HG03469 (cell line): ENCODE measurements at regions not wholly inside any gene's neighbourhood (a gene's known extent, or its start where the extent isn't known, plus 50 kb on each side); places are given as distances from the start of the nearest gene placed in this dataset.

Experiments
- ATAC-seq: cut with Tn5 transposase; IDR thresholded peaks from one replicate; pipeline ENCODE4 v1.9.1; 2021; ENCODE audit warnings: mild to moderate bottlenecking, moderate library complexity, moderate number of reproducible peaks; ENCODE audit not compliant: unreplicated experiment

DNA sequence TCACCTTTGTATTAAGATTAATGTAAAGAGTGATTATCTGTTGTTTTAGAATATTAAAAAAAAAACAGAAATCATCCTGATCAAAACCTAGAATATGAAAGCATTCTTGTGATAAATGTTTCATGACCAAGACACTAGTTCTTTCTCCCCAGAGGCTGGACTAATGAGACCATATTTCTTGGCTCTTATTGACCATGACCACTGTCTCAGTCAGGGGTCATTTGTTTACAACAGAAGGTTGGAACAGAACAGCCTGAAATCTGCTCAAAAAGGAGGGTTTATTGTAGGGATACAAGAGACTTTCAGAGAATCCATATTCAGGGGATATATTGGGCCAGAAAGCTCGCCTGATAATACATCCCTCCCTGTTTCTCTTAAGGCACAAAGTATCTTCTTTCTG, 87.7 kb downstream of the TMEM30B start:
- no peak for ATAC-seq

DNA sequence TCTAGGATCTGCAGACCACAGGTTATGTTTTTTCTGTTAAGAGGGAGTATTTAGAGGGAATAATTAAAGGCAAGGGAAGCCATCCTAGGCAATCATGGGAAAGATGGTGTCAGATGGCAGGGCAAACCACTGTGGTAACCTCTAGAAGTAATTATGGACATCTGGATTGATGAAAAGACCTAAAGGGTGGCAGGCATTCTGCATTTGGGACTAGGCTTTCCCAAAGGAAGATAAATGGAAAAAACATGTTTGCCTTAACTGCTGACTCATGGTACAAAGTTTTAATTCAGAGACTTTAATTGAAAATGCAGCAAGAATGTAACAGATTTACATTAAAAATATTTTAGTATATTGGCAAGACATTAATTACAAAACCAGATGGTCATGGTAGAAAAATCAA, 88.1 kb downstream of the TMEM30B start:
- ATAC-seq: no peak

DNA sequence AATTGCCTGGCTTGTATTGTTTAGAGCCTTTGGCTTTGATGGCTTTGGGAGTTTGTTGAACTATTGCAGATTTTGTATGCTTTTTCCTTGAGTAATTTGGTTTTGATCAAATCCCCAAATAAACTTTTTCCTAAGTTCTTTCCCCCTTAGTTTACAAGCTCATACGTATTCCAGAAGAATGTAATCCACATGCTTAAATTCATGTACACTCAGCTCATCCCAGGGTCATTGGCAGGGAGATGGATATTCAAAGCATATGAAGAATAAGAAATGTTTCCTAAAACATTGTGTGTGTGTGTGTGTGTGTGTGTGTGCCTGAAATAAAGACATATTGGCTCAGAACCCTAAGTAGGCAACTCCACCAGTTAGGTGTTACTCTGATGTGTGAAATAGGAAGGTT, 89.4 kb downstream of the TMEM30B start:
- ATAC-seq: no peak

DNA sequence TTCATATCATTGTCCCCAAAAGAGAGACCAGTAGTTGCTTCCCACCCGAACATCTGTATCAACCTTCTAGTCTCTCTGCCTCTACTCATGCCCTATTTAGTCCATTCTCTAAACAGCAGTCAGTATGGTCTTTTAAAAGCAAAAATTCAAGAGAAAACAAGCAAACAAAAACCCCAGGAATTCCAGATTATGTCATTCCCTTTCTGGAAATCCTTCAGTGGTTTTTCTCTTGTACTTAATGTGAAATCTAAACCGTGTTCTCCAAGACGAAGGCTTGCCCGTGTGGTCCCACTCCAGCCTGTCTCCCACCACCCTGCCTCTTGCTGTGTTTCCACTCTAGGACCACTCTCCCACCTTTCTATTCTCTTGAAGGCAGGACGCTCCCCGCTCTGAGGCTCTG, 90.8 kb downstream of the TMEM30B start:
- no peak for ATAC-seq

DNA sequence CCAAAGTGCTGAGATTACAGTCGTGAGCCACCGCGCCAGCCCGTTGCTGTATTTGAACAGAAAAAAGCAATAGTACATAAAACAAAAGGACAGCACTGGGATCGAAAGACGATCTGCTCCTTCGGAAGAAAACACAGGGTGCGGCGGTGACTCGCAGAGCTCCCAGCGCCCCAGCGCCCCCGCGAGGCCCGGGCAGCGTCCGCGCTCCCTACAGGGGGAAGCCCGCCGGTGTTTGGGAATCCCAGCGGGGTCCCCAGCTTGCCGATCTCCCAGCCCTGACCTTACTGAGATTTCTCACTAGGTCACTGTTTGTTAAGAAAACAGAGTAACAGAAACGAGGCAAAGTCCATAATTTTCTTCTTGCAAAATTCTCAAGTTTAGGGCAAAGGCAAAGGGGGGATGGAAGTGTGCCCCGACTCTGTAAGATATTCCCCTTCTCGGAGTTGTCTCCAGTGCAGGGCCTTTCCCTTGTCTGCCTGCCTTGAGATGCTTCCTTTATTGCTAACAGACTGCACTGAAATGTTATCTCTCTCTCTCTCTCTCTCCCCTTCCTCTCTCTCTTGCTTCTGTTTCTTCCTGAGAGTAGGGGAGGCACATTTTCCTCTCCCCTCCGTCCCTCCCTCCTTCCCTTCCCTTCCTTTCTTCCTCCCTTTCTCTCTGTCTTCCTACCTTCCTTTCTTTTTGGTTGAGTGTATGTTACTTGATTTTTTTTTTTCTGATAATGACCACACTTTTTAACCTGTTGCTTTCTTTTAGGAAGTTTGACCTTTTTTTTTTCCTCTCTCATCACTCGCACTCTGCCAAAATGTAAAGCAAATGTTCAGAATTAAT, 91.9 kb downstream of the TMEM30B start:
- ATAC-seq: no peak

DNA sequence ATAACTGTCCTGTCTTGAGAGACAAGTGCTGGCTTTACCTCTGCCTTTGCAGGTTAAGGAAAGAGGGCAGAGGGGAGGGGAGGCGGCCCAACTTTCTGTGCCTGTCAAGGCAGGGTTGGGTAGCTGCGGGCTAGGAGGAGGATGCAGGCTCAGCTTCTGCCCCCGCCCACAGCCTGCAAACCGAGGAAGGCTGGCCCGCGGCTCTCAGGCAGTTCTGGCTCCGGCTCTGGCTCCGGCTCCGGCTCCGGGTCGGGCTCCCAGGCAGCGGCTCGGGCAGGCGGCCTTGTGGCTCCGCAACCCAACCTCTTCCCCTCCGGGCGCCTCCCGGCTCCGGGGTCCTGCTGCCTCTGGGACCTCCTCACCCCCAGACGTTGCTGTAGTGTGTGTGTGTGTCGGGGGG, 92.9 kb downstream of the TMEM30B start:
- ATAC-seq: no peak

DNA sequence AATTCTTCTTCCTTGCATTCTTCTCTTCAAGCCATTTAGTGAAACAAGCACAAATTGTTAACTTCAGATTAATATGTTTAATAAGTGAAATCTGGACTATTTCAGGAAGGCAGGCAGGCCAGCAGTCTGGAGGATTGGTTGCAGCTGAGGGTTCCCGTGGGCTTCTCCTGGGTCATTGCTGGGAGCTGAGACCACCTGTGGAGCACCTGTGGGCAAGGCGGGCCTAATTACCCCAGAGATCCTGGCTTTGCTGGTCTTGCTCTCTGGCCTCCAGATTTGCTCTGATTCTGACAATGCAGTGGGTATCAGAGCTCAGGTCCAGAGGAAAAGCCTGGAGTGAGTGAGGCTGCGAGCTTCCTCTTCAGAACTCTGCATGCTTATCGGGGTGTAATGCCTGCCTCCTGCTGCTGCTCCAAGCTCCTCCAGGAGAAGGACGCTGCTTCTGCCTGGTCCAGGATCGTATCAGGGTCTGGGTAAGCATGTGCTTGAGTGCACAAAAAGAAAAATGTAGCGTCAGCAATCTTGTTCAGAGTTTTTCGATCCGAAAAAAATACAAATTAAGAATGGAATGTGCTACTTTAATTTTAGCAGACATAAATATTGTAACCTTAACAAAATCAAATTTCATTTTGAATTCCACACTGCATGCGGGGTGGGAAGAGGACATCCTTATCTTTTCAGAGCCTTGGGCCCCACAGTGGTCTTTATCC, 93.8 kb downstream of the TMEM30B start:
- no peak for ATAC-seq

DNA sequence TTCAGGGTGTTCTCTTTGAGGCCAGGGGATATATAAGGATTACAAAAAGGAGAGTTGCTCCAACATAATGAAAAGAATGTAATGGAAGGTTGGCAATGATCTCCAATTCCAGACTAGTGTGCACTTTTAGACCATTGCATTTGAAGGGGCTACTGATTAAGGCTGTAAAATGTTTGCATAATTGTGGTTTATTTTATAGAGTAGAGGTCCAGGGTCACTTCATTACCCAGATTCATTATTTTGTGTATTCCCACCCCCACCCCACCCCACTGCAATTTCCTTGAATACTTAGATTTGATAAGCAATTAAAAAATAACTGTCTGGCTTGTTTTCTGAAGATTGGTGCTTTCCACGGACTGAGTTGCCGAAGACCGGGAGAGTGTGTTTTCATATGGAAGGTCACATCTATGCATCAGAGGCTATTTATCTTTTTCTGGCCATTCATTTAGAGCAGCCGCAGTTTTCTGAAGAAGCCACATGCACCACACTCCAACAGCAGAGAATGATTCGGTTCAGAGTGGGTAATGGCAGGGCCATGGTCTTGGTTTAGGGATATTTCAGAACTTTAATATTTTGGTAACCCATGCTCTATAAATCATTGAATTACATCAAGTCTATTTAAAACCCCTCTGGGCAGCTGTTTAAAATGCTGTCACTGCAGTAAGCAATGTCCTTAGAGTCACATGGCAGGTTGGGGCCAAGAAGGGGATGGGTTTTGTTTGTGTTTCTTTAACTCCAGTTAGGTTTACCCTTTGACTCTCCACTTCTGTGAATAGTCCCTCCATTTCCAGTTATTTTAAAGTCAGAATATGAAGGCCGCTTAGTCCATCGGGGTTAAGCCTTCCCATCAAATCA, 94.6 kb downstream of the TMEM30B start:
- no peak for ATAC-seq

DNA sequence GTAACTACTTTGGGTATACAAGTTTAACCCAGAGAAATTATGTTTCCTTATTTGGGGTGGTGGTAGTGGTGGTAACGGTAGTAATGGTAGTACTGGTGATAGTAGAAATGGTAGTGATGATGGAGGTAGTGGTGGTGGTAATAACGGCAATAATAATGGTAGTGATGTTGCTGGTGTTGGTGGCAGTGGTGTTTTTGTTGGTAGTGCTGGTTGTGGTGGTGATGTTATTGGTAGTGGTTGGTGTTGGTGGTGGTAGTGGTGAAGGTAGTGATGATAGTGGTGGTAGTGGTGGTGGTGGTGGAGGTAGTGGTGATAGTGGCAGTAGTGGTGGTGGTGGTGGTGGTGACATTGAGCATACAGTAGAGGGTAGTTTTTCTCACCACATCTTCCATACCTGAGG, 95.6 kb downstream of the TMEM30B start:
- ATAC-seq: no peak

DNA sequence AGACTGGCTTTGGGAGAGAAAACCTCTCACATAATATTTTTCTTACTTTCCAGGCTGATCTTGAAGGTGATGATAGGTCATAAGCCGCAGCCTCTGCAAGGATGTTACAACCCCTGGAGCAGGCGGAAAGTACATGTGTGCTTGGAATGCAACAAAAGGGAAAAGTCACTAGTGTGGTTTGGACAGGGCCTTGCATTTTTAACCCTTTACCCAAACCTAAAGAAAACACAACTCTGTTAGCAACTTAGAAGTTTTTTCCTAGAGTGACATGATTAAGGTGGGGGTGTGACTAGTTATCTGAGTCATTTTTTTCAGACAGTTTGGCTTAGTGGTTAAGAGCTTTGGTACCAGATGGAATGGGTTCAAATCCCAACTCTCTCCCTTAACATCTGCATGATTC, 97.0 kb downstream of the TMEM30B start:
- ATAC-seq: no peak

DNA sequence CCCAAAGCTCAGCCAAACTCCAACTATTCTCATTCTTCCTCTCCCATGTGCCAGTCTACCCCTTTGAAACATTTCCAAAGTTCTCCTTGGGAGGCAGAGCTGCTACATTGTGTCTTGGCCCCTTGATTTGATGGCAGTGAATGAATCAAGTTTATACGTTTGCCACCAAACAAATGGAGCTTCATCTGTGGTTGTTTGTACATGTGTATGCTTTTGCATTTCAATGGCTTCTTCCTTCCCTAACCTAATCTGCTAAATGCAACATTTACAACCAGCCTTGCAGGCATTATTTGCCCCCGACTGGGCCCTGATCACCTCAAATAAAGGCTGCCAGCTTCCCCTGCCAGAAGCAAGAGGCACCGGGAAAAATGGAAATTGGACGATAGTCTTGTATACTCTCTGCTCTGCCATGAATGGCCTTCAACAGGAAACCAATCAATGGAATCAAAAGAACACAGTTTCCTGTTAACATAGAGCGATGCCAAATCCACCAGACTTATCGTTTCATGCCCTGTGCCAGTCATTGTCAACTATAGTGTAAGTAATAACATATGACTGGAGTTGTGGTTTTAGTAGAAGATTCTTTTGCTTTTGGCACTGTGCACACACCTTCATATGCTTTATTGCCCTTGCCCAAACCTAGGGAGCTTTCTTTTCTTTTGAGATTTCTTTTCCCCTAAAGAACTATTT, 97.8 kb downstream of the TMEM30B start:
- ATAC-seq: no peak

DNA sequence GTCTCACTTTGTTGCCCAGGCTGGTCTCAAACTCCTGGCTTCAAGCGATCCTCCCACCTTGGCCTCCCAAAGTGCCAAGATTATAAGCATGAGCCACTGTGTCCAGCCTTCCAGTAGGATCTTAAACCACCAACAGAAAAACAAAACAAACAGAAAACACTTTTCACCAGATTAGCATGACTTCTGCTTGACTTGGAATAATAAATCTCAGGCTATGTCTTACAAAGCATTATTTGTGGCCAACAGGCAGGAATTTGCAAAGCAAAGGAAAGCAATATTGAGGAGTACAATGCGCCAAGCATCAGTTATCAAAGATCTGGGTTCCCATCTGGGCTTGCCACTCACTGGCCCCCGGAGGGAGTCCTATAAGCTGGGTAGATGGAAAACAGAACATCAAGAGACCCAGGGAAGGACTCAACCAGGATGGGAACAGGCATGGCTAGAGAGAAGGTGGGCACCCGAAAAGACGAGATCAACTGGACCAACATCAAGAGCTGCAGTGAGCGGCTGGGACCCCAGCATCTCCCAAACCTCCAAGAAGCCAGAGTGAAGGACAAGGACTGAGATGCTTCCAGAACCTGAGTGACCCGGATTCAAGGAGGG, 101.2 kb downstream of the TMEM30B start:
- no peak for ATAC-seq

DNA sequence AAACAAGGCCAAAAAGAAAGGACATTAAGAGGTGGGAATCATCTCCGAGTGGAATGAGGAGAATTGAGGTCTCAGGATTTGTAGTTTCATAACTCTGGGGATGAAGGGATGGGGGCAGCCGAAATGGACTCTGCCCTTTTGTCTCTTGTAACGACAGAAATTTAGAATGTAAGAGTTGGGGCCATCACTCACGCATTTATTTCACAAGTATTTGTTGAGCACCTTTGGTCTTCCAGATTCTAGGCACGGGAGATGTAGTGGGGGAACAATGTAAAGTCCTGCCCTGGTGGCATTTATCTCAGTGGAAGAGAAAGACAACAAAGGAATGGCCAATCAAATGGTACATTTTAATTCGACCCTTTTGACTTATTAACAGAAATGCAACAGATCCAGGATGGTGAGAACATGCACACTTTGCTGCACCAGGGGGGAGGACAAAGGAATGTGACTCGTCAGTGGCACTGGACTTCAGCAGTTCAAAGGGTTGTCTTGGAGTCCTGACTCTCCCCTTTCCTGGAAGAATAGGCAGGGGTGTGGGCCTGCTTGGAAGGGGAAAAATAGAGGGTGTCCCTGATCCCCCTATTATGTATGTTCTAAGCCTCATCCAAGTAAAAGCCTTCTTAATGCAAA, 102.0 kb downstream of the TMEM30B start:
- no peak for ATAC-seq

DNA sequence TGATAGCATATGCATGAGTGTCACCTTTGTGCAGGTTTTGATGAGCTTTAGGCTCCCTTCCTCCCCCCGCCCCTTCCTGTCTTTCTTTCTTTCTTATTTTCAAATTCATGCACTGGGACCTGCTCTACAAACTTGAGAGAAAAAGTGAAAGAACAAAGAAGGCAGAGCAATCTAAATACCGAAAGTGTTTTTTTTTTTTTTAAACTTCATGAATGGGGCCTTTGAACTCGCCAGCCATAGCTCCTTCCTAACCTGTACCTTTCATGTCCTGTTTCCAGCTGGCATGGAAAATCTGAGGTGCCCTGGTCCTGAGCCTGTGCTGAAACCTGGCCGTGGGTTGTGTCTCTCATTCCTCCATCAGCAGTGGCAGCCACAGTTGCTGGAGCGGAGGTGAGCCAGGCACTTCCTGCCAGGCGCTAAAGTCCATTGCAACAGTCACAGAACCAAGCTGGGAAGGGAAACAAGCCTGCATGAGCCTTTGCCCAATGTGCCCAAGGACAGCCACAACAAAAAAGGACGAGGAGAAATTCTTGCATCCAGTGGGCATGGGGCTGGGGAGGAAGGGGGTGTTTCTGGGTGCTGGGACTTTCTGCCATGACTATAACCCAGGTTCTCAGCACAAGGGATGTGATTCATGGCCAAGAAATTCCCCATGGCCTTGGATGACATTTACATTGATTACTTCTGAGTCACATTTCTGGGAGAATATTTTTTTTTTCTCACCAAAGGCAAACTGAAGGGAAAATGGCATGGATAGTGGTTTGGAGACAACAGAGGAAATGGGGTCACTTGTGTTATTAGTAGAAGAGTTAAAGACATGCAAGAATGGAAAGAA, 102.7 kb downstream of the TMEM30B start:
- no peak for ATAC-seq

DNA sequence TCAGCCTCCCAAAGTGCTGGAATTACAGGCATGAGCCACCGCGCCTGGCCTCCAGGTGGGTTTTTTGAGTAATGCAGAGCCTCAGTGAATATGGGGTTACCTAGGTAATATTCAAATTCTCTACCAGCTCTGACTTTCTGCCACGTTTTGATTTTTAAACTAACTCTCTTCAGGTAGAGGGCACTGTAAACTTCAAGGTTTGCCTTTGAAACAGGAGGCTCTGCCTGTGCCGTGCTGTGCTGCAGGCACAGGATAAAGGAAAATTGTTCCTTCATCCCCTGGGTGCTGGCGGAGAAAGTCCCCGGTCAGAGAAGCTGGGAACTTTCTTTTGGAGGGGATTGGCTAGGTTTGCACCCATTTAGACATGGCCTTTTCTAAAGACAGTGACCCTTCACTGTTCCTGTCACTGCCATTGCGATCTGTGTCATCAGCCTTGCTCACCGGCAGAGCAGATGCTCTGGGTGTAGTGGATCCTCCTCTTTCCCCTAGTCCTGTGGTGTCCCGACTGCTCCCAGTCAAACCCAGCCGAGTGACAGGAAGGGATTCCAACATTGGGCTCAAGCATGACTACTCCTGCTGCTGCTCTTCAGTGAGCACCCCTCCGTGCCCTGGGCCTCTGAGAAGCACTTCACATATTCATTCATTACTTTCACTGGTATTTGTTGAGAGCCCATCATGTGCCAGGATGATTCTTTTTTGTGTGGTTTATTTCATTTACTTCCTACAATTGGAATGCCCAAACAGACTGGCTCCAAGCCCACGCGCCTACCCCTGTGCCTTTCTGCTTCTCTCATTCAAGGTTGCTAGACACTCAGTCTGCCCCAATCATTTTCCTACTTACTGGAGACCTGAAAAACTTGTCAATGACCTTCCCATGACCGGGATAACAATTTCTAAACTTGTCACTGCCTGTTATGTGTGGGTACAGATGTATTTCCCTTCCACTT, 103.6 kb downstream of the TMEM30B start:
- no peak for ATAC-seq

DNA sequence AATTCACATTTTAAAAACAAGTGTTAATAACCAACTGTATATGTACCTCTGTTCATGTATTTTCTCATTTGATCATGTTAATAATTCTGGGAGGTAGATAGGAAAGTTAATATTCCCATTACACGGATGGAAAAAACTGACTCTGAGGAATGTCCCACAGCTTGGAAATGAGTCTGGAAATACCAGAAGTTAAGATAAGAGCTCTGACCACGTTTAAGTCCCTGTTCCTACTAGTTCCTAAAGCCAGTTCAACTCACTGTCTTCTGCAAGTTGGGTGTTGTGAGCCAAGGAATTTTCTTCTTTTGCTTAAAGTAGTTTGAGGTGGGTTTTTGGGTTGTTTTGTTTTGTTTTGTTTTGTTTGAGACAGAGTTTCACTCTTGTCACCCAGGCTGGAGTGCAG, 104.5 kb downstream of the TMEM30B start:
- no peak for ATAC-seq

DNA sequence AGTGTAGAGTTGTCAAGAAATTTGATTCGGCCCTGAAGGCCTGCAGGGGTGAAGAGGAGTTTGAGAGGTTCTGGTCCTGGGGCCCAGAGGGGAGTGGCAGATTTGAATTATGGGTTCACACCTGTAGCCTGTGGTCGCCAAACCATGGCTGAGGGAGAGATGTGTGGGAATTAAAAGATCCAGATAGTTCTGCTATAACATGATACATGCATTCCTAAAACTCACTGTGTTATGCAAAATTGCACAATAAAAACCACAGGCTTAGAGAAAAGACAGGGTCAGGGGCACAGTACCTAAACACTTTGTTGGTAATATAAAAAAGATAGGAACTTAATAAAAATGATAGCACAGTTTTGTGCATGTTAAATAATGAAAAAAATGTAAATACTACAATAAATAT, 106.2 kb downstream of the TMEM30B start:
- ATAC-seq: no peak

DNA sequence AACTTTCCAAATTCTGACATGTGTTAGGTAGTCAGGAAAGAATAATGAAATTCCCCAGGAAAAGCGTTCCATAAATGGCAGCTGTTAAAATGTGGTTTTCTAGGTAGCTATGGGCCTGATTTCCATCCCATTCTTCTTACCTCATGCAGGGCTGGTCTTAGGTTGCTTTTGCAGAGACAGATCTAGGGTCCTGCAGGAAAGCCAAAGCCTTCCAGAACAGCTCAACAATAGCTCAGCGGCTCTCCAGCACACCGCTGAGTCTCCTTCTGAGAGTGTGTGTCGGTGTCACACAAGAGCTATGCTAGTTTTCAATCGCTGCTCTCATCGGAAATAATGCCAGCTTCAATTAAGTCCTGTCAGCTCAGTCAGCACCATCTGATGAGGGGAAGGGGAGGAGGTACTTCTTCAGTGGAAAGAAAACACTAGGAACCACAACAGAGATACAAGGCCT, 106.7 kb downstream of the TMEM30B start:
- no peak for ATAC-seq
